GM10248 (cell line): ENCODE measurements at regions not wholly inside any gene's neighbourhood (a gene's known extent, or its start where the extent isn't known, plus 50 kb on each side); places are given as distances from the start of the nearest gene placed in this dataset.

Experiments
- CTCF ChIA-PET: fragments of 300-600 bp; sonication (Branson Sonifier 250); formaldehyde crosslinking; extraction: SDS; loops from one replicate; lab custom pipeline; 2021; ENCODE audit warnings: antibody characterized with exemption; lab: Yijun Ruan, JAX
- POLR2A ChIA-PET: fragments of 350-650 bp; sonication (Branson Sonifier 250); formaldehyde crosslinking; extraction: SDS; loops from one replicate; lab custom pipeline; 2020; ENCODE audit warnings: antibody characterized with exemption; lab: Yijun Ruan, JAX
- DNase-seq: peaks from one replicate; pipeline ENCODE4 v3.0.0; 2012; ENCODE audit errors: extremely low spot score
- CTCF ChIP-seq: IDR thresholded peaks from 2 replicates; pipeline ENCODE4 v1.5.1; 2012; ENCODE audit warnings: mild to moderate bottlenecking, low read depth; ENCODE audit errors: extremely low read depth, missing control alignments, control extremely low read depth

- CTCF ChIA-PET = no interaction called here
- POLR2A ChIA-PET = no interaction called here
- no peak for TF ChIP-seq CTCF
- DNase-seq = no peak
Measured at GRCh38 chr2:184534986-184535385, 63.3 kb upstream of the ZNF804A start.

DNA sequence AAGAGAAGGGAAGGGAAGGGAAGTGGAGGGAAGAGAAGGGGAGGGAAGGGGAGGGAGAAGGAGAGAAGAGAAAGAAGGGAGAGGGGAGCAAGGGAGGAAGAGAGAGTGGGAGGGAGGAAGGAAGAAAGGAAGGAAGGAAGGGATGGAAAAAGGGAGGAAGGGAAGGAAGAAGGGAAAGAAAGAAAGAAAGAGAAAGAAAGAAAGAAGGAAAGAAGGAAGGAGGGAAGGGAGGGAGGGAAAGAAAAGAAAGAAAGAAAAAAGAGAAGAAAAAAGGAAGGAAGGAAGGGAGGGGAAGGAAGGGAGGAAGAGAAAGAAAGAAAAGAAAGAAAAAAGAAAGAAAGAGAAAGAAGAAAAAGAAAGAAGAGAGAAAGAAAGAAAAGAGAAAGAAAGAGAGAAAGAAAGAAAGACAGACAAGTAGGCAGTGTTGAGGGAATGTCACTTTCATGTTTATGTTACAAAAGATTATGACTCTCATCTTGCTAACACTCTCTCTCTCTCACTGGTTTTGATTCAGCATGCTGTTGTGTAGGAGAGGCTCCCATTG is 58.0 kb upstream of the ZNF804A start:
- DNase-seq = no peak
- ChIA-PET CTCF (interaction anchor here (1.1 to 2.3 kb wide), 2 partner anchors 9 to 12 kb away, joined by 3 to 6 read pairs; no protein-coding TSS in a partner anchor), POLR2A (no interaction called here)
- no peak for TF ChIP-seq CTCF

- CTCF ChIA-PET = interaction anchor here (2.3 kb wide), 1 partner anchor 8 kb away, joined by 6 read pairs; no protein-coding TSS in a partner anchor
- POLR2A ChIA-PET = no interaction called here
- no peak for DNase-seq
- no peak for TF ChIP-seq CTCF
Measured at GRCh38 chr2:184541591-184541990, 56.7 kb upstream of the ZNF804A start.

DNA sequence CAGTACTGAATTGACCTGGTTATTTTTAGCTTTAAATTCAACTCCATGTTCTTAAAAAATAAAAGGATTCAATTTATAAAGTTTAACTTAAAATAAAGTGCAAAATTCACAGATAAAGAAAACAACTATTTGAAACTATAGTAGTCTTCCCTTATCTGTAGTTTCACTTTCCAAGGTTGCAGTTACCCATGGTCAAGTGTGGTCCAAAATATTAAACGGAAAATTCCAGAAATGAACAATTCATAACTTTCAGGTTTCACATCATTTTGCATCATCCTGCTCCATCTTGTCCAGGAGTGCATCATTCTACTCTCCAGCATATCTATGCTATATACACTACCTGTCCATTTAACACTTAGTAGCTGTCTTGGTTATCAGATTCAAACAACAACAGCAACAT is 54.5 kb upstream of the ZNF804A start:
- no peak for TF ChIP-seq CTCF
- ChIA-PET POLR2A (no interaction called here), CTCF (interaction anchor here (1.0 kb wide), 1 partner anchor 41 kb away, joined by 3 read pairs; no protein-coding TSS in a partner anchor)
- no peak for DNase-seq
